ENCODE measurements at regions not wholly inside any gene's neighbourhood (a gene's known extent, or its start where the extent isn't known, plus 50 kb on each side); places are given as distances from the start of the nearest gene placed in this dataset.

DNA sequence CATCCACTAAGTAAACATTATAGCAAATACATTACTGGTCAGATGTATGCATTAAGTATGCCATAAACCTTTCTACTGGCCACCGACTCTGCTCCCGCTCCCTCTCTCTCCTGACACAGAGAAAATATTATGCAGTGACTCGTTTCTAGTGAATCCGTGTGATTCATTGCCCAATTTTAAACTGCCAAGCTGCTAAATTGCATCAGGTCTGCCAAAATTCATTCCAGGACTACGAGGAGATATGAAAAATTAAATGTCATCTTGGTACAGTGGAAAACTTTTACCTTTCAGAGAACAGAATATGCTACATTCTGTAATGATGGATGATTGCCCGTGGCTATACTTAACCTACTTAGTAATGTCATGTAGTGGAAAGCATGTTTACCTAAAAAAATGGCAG is 368.8 kb upstream of the TSHZ3 start:
- no peak overlapping the region for H3K4me3 ChIP-seq (ENCODE audit: low read depth, low read length)
- TF ChIP-seq, protein P1, sequence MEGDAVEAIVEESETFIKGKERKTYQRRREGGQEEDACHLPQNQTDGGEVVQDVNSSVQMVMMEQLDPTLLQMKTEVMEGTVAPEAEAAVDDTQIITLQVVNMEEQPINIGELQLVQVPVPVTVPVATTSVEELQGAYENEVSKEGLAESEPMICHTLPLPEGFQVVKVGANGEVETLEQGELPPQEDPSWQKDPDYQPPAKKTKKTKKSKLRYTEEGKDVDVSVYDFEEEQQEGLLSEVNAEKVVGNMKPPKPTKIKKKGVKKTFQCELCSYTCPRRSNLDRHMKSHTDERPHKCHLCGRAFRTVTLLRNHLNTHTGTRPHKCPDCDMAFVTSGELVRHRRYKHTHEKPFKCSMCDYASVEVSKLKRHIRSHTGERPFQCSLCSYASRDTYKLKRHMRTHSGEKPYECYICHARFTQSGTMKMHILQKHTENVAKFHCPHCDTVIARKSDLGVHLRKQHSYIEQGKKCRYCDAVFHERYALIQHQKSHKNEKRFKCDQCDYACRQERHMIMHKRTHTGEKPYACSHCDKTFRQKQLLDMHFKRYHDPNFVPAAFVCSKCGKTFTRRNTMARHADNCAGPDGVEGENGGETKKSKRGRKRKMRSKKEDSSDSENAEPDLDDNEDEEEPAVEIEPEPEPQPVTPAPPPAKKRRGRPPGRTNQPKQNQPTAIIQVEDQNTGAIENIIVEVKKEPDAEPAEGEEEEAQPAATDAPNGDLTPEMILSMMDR (IDR thresholded peaks at IDR 0.05; ENCODE audit: low read depth, low read length), result no peak

GRCh38 chr19:31718898-31719297 is 369.7 kb upstream of the TSHZ3 start:
- TF ChIP-seq, protein P1 (IDR thresholded peaks at IDR 0.05; ENCODE audit: low read depth, low read length), result no peak
- H3K4me3 ChIP-seq (ENCODE audit: low read depth, low read length), result no peak overlapping the region

DNA sequence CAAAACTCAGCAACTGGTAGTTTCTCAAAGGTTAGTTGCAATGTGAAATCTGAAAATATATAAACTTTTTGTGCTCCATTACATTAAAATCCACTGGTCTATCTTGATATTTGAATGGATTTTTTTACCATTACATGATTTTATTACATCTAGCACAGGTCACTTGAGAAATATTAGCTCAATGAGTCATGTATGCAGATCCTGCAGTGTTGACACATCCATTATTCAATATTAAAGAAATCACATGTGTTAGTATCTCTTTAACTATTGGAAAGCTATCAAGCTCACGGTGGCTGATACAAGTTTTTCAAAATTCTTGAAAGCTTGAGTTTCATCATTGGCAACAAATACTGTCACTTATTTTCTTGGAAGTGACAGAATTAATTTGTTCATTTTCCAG is 373.9 kb upstream of the TSHZ3 start:
- TF ChIP-seq, protein P1 (IDR thresholded peaks at IDR 0.05; ENCODE audit: low read depth, low read length), result no peak

GRCh38 chr19:31725051-31725450 is 375.8 kb upstream of the TSHZ3 start:
- TF ChIP-seq, protein P1 (IDR thresholded peaks at IDR 0.05; ENCODE audit: low read depth, low read length), result no peak
- H3K4me3 ChIP-seq (ENCODE audit: low read depth, low read length), result no peak overlapping the region

More for the DNA sequence above, 373.9 kb upstream of the TSHZ3 start:
- H3K4me3 ChIP-seq (ENCODE audit: low read depth, low read length), result no peak overlapping the region

GRCh38 chr19:31727536-31727935 is 378.3 kb upstream of the TSHZ3 start:
- H3K4me3 ChIP-seq (ENCODE audit: low read depth, low read length), result no peak overlapping the region
- TF ChIP-seq, protein P1 (IDR thresholded peaks at IDR 0.05; ENCODE audit: low read depth, low read length), result no peak

DNA sequence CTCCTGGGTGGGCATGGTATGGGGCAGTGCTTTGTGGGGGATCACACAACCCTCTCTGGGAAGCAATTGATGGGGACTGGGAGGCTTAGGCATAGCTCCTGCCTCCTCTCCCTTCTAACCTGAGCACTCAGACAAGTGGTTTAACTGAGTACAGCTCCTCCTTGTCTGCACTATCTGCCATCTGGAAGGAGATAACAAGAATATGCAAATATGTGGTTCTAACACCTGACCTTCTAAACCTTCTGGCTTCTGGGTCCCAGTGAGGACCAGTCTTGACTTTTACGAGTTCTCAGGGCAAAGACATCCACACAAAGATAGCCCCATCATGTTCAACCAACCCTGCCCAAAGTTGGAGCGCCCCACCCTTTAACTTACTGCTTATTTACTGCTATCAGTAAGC is 381.0 kb upstream of the TSHZ3 start:
- H3K4me3 ChIP-seq (ENCODE audit: low read depth, low read length), result no peak overlapping the region
- TF ChIP-seq, protein P1 (IDR thresholded peaks at IDR 0.05; ENCODE audit: low read depth, low read length), result no peak

- TF ChIP-seq, protein P1 (IDR thresholded peaks at IDR 0.05; ENCODE audit: low read depth, low read length), result no peak
- no peak overlapping the region for H3K4me3 ChIP-seq (ENCODE audit: low read depth, low read length)
Observed at GRCh38 chr19:31733591-31733990, 384.4 kb upstream of the TSHZ3 start.

Data from WI38 (cell line).